Activated naive CD4-positive, alpha-beta T cell (primary cell): ENCODE measurements at regions not wholly inside any gene's neighbourhood (a gene's known extent, or its start where the extent isn't known, plus 50 kb on each side); places are given as distances from the start of the nearest gene placed in this dataset.

Experiments used
- DNase-seq, 4 experiments: peaks; one replicate each; lab custom pipeline; 2025; lab: John Stamatoyannopoulos, UW

GRCh38 chr6:56345376-56345995, 98.1 kb upstream of the COL21A1 start:
- DNase-seq, result no peak

- DNase-seq, result no peak
These were observed 95.9 kb upstream of the COL21A1 start for GRCh38 chr6:56343295-56343694.

- DNase-seq, result no peak
These were observed 92.1 kb upstream of the COL21A1 start for GRCh38 chr6:56339524-56339923.

GRCh38 chr6:56335726-56336125, 88.3 kb upstream of the COL21A1 start:
- no peak for DNase-seq

GRCh38 chr6:56334937-56335336, 87.6 kb upstream of the COL21A1 start:
- DNase-seq, result no peak

- no peak for DNase-seq
These were observed 82.1 kb upstream of the COL21A1 start for GRCh38 chr6:56329271-56330050.

- no peak for DNase-seq
These were observed 81.3 kb upstream of the COL21A1 start for GRCh38 chr6:56328728-56329090.

- no peak for DNase-seq
These were observed 80.8 kb upstream of the COL21A1 start for GRCh38 chr6:56327946-56328727.

GRCh38 chr6:56324396-56324795, 77.0 kb upstream of the COL21A1 start:
- no peak for DNase-seq

GRCh38 chr6:56318851-56319250, 71.5 kb upstream of the COL21A1 start:
- no peak for DNase-seq

GRCh38 chr6:56314683-56315523, 67.5 kb upstream of the COL21A1 start:
- no peak for DNase-seq

- no peak for DNase-seq
These were observed 64.4 kb upstream of the COL21A1 start for GRCh38 chr6:56311533-56312448.

GRCh38 chr6:56311061-56311460, 63.7 kb upstream of the COL21A1 start:
- DNase-seq, result no peak

GRCh38 chr6:56310241-56310640, 62.9 kb upstream of the COL21A1 start:
- no peak for DNase-seq

GRCh38 chr6:56299916-56300315, 52.5 kb upstream of the COL21A1 start:
- no peak for DNase-seq

- DNase-seq, result no peak
These were observed 49.9 kb upstream of the COL21A1 start for GRCh38 chr6:56297022-56297989.
